ENCODE measurements at regions not wholly inside any gene's neighbourhood (a gene's known extent, or its start where the extent isn't known, plus 50 kb on each side); places are given as distances from the start of the nearest gene placed in this dataset.

DNA sequence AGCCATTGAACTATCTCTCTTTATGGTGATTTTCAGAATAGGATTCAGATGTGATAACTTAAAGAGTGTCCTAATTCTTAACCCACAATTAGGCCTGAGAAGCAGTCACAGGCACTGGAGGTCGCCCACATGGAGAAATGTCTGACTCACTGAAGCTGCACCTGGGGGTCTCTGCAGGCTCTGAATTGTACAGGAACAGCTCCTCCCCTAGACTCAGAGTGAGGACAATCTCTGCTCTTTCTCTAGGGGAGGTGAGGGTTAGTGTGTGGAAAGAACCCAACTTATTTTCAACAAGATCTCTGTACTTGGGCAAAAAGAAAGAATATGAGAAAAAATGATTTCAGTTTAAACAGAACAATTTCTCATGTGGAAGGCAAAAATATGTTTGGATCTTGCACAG, 1124.6 kb downstream of the TMEM121 start:
- TF ChIP-seq POLR2A (IDR thresholded peaks at IDR 0.05) = no peak
- TF ChIP-seq, protein P1, sequence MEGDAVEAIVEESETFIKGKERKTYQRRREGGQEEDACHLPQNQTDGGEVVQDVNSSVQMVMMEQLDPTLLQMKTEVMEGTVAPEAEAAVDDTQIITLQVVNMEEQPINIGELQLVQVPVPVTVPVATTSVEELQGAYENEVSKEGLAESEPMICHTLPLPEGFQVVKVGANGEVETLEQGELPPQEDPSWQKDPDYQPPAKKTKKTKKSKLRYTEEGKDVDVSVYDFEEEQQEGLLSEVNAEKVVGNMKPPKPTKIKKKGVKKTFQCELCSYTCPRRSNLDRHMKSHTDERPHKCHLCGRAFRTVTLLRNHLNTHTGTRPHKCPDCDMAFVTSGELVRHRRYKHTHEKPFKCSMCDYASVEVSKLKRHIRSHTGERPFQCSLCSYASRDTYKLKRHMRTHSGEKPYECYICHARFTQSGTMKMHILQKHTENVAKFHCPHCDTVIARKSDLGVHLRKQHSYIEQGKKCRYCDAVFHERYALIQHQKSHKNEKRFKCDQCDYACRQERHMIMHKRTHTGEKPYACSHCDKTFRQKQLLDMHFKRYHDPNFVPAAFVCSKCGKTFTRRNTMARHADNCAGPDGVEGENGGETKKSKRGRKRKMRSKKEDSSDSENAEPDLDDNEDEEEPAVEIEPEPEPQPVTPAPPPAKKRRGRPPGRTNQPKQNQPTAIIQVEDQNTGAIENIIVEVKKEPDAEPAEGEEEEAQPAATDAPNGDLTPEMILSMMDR (IDR thresholded peaks at IDR 0.05) = no peak
